Left cardiac atrium (tissue), 4 donors: ENCODE measurements at regions not wholly inside any gene's neighbourhood (a gene's known extent, or its start where the extent isn't known, plus 50 kb on each side); places are given as distances from the start of the nearest gene placed in this dataset.

ENCODE experiments used
- ATAC-seq, 2 donors: fragments of 200-7000 bp; cut with Tn5 transposase; one replicate each; pipeline ENCODE4 v1.9.1; 2020; ENCODE audit warnings: mild to moderate bottlenecking in 2 of 2, moderate library complexity in 2 of 2
- DNase-seq: peaks from one replicate; pipeline ENCODE4 v3.0.0-alpha.2; 2020
- intact Hi-C, 2 donors: fragments of 100-400 bp; cut with DNase I; formaldehyde crosslinking; loops; one replicate each; pipeline versions ENCODE4 v1.14.1 to v1.15.1; 2022 to 2023
- donor health status: DM: no; HTN: yes; CAD: no.
- donor health status: DM: no; HTN: yes; CAD: no; lungs with severe emphysema.
- donor health status: DM: yes; HTN: yes; CAD: no.
- donor health status: Dilated cardiomyopathy.

DNA sequence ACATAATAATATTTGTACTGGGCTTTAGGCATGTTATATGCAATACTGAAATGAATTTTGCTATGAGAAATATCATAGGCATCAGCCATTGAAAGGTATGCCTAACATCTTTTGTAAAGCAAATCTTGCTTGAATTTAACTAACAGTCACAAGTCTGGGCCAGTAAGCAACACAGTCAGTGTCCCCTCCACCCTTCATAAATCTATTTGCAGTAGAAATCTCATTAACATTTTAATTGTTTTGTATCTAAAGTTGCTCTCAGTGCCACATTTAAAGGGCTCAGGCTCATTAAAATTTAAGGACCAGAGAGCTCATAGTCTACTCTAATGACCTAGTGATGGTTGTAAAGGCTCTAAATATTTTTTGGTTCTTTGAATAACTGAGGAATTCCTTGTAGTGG, 167.2 kb upstream of the GOLIM4 start:
- no peak for DNase-seq
- intact Hi-C loops, result no loop called here
- ATAC-seq, result no peak

DNA sequence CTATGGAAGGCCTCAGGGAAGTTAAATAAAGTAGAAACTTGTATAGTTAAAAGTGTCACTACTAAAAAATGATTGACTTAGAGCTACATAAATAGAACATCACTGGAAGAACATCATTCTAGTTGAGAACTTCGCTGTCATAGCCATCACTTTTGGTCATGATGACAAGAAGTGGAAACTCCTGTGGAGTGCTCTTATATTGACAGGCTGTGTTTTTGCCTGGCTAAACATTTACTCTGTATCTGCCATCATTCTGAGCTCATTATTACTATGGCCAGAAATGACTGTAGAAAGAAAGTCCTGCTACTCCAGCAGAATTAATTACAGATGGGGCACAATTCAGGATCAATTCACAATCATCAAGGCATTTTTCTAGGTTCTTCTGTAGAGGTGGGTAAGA, 165.1 kb upstream of the GOLIM4 start:
- no peak for ATAC-seq
- intact Hi-C loops, result no loop called here
- no peak for DNase-seq

DNA sequence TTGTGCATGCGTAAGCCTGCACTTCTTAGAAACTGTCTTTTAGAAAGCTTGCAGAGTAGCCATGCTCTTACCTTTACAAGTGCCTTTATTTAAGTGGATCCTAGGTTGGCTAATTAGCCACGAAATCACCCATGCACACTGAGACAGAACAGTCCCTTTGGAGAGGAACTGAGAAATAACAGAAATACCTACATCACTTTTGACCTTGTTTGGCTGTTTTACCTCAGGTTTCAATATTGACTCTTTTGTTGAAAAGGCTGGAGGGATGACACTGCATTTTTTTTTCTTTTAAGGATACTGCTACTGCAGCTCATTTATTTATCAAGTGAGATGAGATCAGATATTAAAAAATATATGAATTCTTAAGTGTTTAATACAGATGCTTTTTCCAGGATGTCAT, 155.6 kb upstream of the GOLIM4 start:
- DNase-seq (no peak), ATAC-seq (no peak)
- intact Hi-C loops, result no loop called here

DNA sequence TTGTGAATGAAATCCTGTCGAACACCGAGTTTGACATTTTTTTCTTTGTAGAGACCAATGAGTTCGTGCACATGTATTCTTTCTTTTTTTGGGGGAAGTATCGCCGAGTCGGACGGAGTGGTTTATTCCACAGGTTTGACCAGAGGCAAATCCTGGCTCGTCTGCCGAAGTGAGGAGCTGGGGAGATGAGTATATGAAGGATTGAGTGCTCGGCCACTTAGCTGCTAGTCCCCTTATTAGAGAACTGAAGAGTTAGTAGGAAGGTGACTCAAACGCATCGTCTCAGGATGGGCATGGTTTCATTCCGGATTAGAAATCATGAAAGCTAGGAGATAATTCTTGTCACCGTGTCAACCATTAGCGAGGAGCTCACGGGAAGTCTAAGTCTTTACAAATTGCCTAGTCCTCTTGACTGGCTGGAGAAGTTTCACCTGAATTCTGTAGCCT, 154.7 kb upstream of the GOLIM4 start:
- intact Hi-C loops, result no loop called here
- ATAC-seq, result peak in 1 of 2 donors; percentile 4
- DNase-seq, result no peak

DNA sequence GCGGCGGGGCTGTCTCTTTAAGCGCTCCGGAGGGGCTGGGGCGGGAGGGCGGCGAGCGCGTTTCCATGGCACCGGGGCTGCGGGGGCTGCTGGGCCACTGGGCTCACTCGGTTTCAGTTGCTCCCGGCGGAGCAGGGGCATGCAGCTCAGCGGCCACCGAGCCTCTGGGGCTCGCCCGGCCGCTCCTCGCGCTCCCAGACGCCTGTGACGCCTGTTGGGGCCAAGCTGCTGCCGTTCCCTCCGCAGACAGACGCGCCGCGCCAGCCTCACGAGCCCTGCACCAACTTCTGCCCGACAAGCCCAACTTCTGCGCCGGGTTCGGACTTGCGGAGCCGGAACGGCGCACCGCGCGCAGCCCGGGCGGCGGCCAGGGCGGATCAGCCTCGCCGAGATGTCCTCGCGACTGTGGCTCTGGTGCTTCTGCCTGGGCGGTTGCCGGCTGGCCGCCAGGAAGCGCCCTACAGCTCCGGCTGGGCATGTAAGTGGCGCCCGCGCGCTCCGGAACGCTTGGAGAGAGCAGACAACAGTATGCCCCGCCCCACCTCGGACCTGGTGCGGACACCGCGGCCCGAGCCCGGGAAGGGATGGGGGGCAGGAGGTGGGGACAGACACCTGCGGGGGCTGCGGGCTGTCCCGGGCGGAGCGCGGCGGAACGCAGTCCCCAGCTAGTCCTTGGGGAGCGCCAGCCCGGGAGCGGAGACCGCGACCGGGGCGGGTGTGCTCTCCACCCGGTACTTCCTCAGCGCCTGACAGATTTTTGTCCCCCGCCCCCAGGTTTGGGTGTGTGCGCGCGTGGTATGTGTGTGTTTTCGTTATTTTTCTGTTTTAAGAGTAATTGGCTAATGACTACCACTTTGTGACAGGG, 154.1 kb upstream of the GOLIM4 start:
- intact Hi-C loops, result no loop called here
- DNase-seq (peak; percentile 80), ATAC-seq (peak; percentile 91 to 93)

DNA sequence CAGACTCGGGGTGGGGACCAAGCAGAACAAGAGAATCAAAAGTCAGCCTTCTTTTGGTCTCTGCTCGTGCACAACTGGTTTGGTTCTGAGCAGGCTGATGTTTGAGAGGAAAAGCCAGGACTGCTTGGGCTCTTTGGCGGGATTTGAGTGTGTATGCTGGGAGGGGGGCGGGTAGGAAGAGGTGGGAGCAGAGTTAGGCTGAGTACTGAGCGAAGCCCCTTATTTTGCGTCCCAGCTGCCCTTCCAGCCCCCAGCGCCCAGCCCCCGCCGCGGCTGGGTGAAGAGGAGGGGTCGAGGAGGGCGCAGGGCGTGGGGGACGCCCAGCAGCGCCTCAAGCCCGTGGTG, 153.5 kb upstream of the GOLIM4 start:
- intact Hi-C loops, result no loop called here
- ATAC-seq (peak; percentile 17 to 27), DNase-seq (no peak)

DNA sequence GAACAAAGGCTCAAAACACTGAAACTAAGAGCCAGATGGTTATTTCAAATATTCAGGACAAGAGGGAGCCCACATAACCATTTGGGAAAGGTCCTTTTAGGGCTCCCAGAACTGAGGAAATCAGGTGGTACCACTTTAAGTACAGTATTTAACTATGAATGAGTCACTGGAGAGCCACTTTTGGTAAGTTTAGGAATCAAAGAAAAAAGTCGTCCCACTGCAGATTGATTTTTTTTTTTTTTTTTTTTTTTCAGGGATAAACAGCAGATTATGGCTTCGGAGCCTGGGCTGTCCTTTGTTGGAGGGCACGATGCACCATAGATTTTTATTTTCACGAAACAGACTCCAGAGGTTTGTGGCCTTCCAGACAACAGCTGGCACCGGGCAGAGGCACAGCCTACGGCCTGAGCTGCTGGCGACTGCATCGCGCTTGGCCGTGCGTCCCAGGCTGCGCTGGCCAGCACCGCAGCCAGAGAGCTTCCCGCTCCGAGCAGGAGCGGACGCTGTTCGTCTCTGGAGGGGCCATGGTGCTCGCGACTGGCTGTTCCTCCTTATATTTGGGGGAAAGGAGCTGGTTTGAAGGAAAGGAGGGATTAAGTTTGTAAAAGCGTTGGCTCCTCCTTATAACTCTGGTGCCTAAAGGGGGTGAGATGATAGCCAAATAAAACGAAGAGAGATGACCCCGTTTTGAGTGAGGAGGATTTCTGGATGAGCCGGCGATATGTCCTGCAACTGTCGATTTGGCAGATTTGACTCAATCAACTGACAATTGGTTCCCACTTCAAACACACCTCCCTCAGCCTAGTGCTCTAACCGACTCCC, 152.9 kb upstream of the GOLIM4 start:
- peak; percentile 75 to 83 for ATAC-seq
- DNase-seq, result peak; percentile 31
- intact Hi-C loops, result no loop called here

DNA sequence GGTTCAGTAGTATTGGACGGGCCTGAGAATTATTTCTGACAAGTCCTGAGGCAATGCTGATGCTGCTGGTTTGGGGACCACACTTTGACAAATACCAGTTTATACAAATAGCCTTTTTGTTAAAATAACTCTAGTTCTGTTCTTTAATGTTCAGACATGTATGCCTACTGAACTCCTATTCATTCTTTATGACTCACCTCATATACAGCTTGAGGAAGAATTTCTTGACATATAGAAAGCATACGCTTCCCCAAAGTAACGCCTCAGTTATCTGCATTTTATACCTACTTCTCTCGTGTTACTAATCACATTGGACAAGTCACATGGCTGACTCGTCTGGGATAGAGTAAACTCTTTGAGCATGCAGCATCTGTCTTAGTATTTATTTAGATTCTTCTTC, 145.4 kb upstream of the GOLIM4 start:
- ATAC-seq, result no peak
- no peak for DNase-seq
- intact Hi-C loops, result no loop called here

DNA sequence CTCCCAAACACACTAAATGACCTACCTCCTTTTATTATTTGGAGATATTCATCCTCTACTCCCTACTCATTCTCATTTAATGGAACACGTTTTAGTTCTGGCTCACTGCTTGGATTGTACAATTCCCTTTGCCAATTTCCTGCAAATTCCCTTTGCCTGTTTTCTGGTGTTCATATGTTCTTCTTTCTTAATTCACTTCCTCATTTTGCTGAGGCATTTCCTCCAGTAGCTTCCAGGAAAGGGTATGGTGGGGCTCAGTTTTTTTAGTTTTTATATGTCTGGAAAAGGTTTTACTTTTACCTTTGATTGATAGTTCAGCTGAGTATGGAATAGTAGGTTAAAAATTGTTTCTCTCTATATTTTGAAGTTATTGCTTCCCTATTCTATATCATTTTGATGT, 143.6 kb upstream of the GOLIM4 start:
- ATAC-seq (no peak), DNase-seq (no peak)
- intact Hi-C loops, result no loop called here

DNA sequence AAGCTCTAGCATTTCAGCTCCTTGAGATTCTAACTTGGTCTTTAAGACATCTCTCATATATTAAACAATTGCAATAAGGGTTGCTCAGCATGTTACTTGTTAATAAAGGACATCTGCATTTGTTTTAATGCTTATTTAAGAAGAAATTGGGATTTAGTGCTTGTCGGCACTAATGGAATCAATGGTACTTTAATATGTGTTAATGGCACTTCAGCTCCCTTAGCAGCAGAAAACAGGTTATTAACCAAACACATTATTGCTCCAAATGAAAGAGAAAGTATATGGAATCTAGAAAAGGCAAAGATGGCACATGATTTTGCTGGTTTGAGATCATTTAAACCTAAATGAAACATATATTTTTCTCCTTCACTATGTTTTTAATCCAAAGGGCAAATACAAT, 137.3 kb upstream of the GOLIM4 start:
- ATAC-seq (no peak), DNase-seq (no peak)
- intact Hi-C loops, result no loop called here

DNA sequence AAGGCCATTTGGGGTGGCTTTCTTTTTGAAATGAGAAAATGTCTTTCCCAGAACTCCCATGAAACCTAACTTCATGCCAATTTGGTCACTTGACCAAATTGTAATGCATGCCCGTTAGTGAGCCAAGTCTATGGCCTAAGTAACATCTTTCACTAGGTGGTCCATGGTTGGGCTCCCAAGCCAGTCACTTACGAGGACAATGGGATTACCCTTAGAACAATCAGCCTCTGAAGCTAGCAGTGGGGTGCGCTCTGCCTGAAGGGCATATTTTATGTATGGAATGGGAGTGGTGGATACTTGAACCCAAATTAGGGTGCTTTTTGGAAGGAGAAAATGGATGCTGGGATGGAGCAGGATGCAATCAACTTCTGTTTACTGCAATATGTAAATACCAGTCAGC, 127.4 kb upstream of the GOLIM4 start:
- DNase-seq (no peak), ATAC-seq (no peak)
- intact Hi-C loops, result no loop called here

DNA sequence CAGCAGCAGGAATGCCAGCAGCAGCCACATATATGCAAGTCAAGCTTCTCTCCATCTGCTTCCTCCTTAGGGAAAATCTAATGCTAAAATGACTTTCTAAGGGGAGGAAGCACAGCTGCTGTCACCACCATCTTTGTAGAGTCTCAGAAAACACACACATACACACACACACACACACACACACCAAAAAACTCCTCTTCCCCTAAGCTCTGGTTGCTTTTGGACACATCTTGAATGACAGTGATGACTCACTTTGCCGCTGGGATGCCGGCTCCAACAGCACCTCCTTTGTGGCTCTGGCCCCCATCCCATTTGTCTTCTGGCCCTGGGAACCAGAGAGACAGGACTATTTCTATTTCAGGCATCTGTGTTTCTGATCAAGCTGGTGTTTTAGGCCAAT, 124.8 kb upstream of the GOLIM4 start:
- DNase-seq (peak; percentile 31), ATAC-seq (peak; percentile 68 to 71)
- intact Hi-C loops, result no loop called here

DNA sequence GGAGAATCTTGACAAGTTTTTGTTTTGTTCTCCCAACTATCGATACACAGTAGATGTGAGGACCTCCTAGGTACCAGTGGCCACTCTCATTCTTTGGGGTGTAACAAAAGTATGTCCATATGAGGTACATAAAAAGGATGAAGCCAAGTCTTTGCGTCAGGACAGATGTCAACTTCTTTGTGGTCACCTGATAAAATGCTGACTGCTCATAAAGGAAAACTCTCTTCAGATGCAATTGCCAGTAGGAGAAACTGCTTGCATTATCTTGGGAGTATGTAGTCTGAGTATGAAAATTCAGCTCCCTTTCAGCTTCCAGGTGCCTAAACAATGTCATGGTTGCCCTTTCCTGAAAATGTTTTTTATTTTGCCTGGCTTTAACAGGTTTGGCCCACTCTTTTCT, 123.8 kb upstream of the GOLIM4 start:
- intact Hi-C loops, result loop anchor here in 1 of 2 donors (5.0 kb wide), 1 partner anchor 238 kb away; no protein-coding TSS in a partner anchor
- DNase-seq (no peak), ATAC-seq (no peak)

DNA sequence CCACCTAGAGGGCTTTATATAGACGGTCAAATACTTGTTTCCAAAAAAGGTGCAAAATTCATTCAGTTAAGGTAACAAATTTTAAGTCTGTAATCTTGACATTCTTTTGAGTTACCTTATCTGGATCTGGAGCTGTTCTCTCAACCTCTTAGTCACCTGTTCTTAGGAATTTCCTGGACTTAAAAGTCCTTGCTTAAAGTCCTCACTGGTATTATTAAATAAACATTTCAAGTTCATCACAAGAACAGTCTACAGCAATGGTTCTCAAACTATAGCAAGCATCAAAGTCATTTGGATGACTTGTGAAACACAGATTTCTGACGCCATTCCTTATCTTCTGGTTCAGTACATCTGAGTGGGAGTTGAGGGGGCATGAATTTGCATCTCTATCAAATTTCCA, 122.9 kb upstream of the GOLIM4 start:
- DNase-seq (no peak), ATAC-seq (no peak)
- intact Hi-C loops, result loop anchor here in 1 of 2 donors (5.0 kb wide), 1 partner anchor 239 kb away; no protein-coding TSS in a partner anchor

DNA sequence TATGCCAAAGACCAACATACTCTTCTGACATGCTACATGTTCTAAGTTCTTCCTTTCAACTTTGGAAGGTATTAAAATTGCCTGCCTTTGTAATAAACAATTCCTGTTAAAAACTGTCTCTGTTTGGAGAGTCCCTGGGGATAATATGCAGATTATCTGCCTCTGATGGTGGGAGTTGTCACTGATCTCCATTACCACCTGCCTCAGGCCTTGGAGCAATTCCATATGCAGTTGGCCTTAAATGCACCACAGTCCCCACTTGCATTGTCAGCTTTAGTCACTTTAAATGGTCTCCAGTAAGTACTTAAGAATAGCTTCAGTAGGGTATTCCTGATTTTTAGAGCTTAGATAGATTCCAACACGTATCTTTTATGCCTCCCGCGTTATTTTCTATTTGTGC, 121.1 kb upstream of the GOLIM4 start:
- intact Hi-C loops, result loop anchor here in 1 of 2 donors (5.0 kb wide), 1 partner anchor 240 kb away; no protein-coding TSS in a partner anchor
- ATAC-seq (no peak), DNase-seq (no peak)

DNA sequence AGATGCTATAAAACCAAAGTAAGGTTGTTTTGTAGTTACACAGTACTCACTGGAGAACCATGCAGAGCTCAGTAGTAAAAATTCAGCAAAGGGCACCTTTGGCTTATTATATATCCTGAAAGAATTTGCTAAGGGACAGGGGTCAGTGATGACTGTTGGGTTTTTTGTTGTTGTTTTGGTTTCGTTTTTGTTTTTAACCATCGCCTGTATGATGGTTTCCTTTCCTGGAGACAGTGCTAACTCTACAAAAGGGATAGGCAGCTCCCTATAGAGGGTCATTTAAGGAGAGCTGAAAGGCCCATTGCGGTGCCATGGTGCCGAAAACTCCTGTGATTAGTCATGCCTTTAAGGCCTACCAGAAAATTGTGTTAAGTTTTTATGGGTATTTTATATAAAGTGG, 118.2 kb upstream of the GOLIM4 start:
- ATAC-seq (no peak), DNase-seq (no peak)
- intact Hi-C loops, result loop anchor here (2.0 to 5.0 kb wide), 3 partner anchors 253 to 633 kb away; no protein-coding TSS in a partner anchor

DNA sequence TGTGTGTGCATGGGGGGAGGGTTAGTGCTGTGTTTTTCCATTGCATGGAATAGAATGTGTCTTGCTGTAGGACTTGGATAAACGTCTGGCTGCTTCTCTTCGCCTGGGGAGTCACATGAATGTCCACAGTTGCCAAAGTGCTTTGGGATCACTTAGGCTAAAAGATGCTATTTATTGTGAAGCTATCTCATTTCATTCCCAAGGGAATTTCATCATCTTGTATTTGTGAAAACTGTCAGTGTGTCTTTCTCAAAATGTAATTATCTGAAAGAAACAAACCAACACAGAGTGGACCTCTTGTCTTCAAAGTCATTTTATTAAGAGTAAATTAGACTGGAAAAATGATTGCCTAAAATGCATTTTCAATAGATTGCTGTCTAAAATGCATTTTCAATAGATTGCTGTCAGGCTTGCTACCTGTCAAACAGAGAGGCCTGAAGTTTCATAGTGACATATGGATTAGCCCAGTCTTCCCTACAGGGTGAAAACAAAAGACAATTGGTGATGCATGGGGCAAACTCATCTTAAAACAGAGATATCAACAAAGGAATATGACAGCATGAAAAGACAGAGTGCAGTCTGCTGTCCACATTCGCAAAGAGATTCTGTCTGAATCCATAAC, 117.1 kb upstream of the GOLIM4 start:
- ATAC-seq, result no peak

DNA sequence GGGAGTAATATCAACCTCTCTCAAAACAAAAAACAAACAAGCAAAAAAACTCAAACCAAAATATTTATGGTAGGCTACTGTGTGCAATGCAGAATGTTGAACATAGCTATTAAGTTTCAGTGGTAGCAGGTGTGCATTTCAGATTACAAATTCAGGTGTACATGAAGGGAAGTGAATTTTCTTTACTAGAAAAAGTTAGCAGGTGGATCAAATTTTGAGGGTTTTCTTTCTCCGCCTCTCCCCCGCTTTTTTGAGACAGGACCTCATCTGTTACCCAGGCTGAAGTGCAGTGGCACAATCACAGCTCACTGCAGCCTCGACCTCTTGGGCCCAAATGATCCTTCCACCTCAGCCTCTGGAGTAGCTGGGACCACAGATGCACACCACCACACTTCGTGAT, 109.7 kb upstream of the GOLIM4 start:
- intact Hi-C loops, result no loop called here
- ATAC-seq (no peak), DNase-seq (no peak)

More for the DNA sequence above, 117.1 kb upstream of the GOLIM4 start:
- intact Hi-C loops, result loop anchor here (2.0 to 5.0 kb wide), 3 partner anchors 255 to 635 kb away; no protein-coding TSS in a partner anchor
- DNase-seq, result no peak

DNA sequence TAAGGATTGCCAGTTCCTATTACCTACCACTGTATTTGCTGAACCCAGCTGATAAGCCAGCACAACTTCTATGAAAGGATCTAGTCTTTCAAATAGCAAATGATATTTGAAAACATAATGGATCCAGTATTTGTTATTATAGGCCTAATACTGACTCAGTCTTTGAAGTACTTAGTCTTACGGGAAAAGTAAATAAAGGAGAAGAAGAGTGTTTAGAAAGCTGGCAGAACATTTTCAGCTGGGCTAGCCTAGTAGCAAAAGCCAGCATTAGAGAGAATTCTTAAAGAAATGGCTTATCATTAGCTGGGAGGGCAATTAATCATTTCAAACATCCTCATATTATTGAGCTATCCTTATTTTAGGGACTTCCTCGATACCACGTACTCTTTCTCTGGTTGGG, 101.4 kb upstream of the GOLIM4 start:
- DNase-seq (no peak), ATAC-seq (no peak)
- intact Hi-C loops, result no loop called here

DNA sequence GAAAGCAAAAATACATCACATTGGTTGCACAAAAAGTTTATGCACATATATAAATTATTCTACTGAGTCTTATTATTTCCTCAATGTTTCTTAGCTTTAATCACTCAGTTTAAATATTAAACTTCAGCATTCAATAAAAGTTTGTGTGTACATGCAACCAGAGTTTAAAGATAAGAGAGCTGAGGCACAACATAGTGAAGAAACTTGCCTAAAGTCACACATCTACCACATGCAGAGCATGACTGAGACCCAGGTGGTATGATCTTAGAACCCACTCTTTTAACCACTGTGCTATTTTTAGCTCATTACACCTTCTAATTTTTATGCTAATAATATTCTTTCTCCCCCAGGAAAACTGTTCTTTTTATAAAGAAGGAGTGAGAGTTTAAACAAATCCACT, 96.1 kb upstream of the GOLIM4 start:
- ATAC-seq (no peak), DNase-seq (no peak)
- intact Hi-C loops, result no loop called here
